CD4-positive, alpha-beta memory T cell (primary cell): ENCODE measurements at regions not wholly inside any gene's neighbourhood (a gene's known extent, or its start where the extent isn't known, plus 50 kb on each side); places are given as distances from the start of the nearest gene placed in this dataset.

Experiments
- CTCF ChIA-PET: fragments of 350-600 bp; sonication (Branson Sonifier 250); formaldehyde crosslinking; loops from one replicate; lab custom pipeline; 2021; ENCODE audit warnings: inconsistent platforms; ENCODE audit not compliant: partially characterized antibody; lab: Charles Lee
- POLR2A ChIA-PET: fragments of 350-600 bp; sonication (Branson Sonifier 250); formaldehyde crosslinking; loops from one replicate; lab custom pipeline; 2021; ENCODE audit not compliant: partially characterized antibody; lab: Charles Lee
- DNase-seq, 5 donors: peaks; one replicate each; pipeline versions ENCODE4 v3.0.0 to v3.0.0-alpha.2; 2020 to 2022; ENCODE audit warnings: mixed read lengths in 1 of 5
- H3K27ac ChIP-seq: one replicate; pipeline ENCODE4 v1.7.0; 2013; ENCODE audit warnings: low read depth, low read length
- H3K27me3 ChIP-seq: 2 replicates; pipeline ENCODE4 v1.7.0; 2013; ENCODE audit warnings: mild to moderate bottlenecking, low read length, moderate library complexity; ENCODE audit not compliant: insufficient read depth
- H3K36me3 ChIP-seq: 2 replicates; pipeline ENCODE4 v1.7.0; 2013; ENCODE audit warnings: mild to moderate bottlenecking, low read length, moderate library complexity; ENCODE audit not compliant: insufficient read depth
- H3K4me1 ChIP-seq: 2 replicates; pipeline ENCODE4 v1.7.0; 2013; ENCODE audit warnings: mild to moderate bottlenecking, low read length, moderate library complexity; ENCODE audit not compliant: insufficient read depth
- H3K4me3 ChIP-seq, 2 donors: one replicate each; pipeline ENCODE4 v1.7.0; 2013; ENCODE audit warnings: low read length in 2 of 2, mild to moderate bottlenecking in 1 of 2
- H3K9me3 ChIP-seq, 2 donors: one replicate each; pipeline ENCODE4 v1.7.0; 2013; ENCODE audit warnings: low read length in 2 of 2, control low read depth in 1 of 2; ENCODE audit not compliant: control insufficient read depth in 1 of 2
- H3K27ac Mint-ChIP-seq, 7 donors: one replicate each; pipeline ENCODE4 v1.8.0; 2020 to 2021; ENCODE audit warnings: mixed read lengths in 7 of 7, mild to moderate bottlenecking in 6 of 7, inconsistent platforms in 3 of 7, moderate library complexity in 3 of 7
- H3K27me3 Mint-ChIP-seq, 2 donors: one replicate each; pipeline ENCODE4 v1.8.0; 2020 to 2021; ENCODE audit warnings: mixed read lengths in 2 of 2
- H3K36me3 Mint-ChIP-seq, 2 donors: one replicate each; pipeline ENCODE4 v1.8.0; 2020 to 2021; ENCODE audit warnings: mixed read lengths in 2 of 2, inconsistent platforms in 1 of 2, mild to moderate bottlenecking in 1 of 2
- H3K4me1 Mint-ChIP-seq, 4 donors: one replicate each; pipeline ENCODE4 v1.8.0; 2020 to 2021; ENCODE audit warnings: mixed read lengths in 4 of 4, mild to moderate bottlenecking in 1 of 4
- H3K4me3 Mint-ChIP-seq, 8 donors: one replicate each; pipeline ENCODE4 v1.8.0; 2020 to 2021; ENCODE audit warnings: mixed read lengths in 8 of 8, mild to moderate bottlenecking in 7 of 8, moderate library complexity in 6 of 8, inconsistent platforms in 3 of 8
- H3K9me3 Mint-ChIP-seq, 8 donors: one replicate each; pipeline ENCODE4 v1.8.0; 2020 to 2021; ENCODE audit warnings: mixed read lengths in 8 of 8, mild to moderate bottlenecking in 5 of 8, inconsistent platforms in 3 of 8, moderate library complexity in 1 of 8
- intact Hi-C: fragments of 100-400 bp; cut with micrococcal nuclease; formaldehyde crosslinking; loops from one replicate; pipeline ENCODE4 v1.15.1; 2023

- Histone ChIP-seq H3K9me3 (no peaks in the 10 kb centered on the region), H3K27me3 (no peaks in the 10 kb centered on the region), H3K36me3 (no peaks in the 10 kb centered on the region), H3K27ac (no peak overlapping the region), H3K4me3 (no peak overlapping the region), H3K4me1 (no peaks in the 10 kb centered on the region)
- intact Hi-C loops: no loop called here
- CTCF ChIA-PET: no interaction called here
- Mint-ChIP-seq H3K4me1 (no peaks in the 10 kb centered on the region), H3K4me3 (no peak overlapping the region), H3K27me3 (peaks cover 0 to 9% of the 10 kb centered on the region in 2 donors), H3K27ac (no peak overlapping the region), H3K36me3 (no peaks in the 10 kb centered on the region), H3K9me3 (no peaks in the 10 kb centered on the region)
- POLR2A ChIA-PET: no interaction called here
- no peak for DNase-seq
Observed at GRCh38 chr2:238562446-238562845, 135.7 kb downstream of the ASB1 start.

- intact Hi-C loops: no loop called here
- DNase-seq: no peak
- POLR2A ChIA-PET: no interaction called here
- no peak overlapping the region for H3K27ac Mint-ChIP-seq
- H3K9me3 Mint-ChIP-seq: no peaks in the 10 kb centered on the region
- Histone ChIP-seq H3K4me1 (no peaks in the 10 kb centered on the region), H3K36me3 (no peaks in the 10 kb centered on the region), H3K4me3 (no peak overlapping the region), H3K27me3 (no peaks in the 10 kb centered on the region), H3K9me3 (no peaks in the 10 kb centered on the region), H3K27ac (no peak overlapping the region)
- peaks cover 0 to 6% of the 10 kb centered on the region in 2 donors for H3K27me3 Mint-ChIP-seq
- no peak overlapping the region for H3K4me3 Mint-ChIP-seq
- no peaks in the 10 kb centered on the region for H3K36me3 Mint-ChIP-seq
- CTCF ChIA-PET: no interaction called here
- no peaks in the 10 kb centered on the region for H3K4me1 Mint-ChIP-seq
Observed at GRCh38 chr2:238563551-238563950, 136.8 kb downstream of the ASB1 start.

GRCh38 chr2:238564286-238564920, 137.7 kb downstream of the ASB1 start:
- no peak for DNase-seq
- ChIA-PET POLR2A (no interaction called here), CTCF (no interaction called here)
- H3K4me1 ChIP-seq: no peaks in the 10 kb centered on the region
- H3K4me1 Mint-ChIP-seq: no peaks in the 10 kb centered on the region
- no peak overlapping the region for H3K4me3 Mint-ChIP-seq
- H3K4me3 ChIP-seq: no peak overlapping the region
- no peak overlapping the region for H3K27ac Mint-ChIP-seq
- intact Hi-C loops: no loop called here
- peaks cover 0 to 6% of the 10 kb centered on the region in 2 donors for H3K27me3 Mint-ChIP-seq
- no peaks in the 10 kb centered on the region for H3K27me3 ChIP-seq
- no peaks in the 10 kb centered on the region for H3K9me3 ChIP-seq
- H3K9me3 Mint-ChIP-seq: no peaks in the 10 kb centered on the region
- H3K36me3 Mint-ChIP-seq: no peaks in the 10 kb centered on the region
- no peak overlapping the region for H3K27ac ChIP-seq
- H3K36me3 ChIP-seq: no peaks in the 10 kb centered on the region

- POLR2A ChIA-PET: no interaction called here
- H3K9me3 ChIP-seq: no peaks in the 10 kb centered on the region
- Mint-ChIP-seq H3K9me3 (no peaks in the 10 kb centered on the region), H3K4me3 (no peak overlapping the region), H3K4me1 (no peaks in the 10 kb centered on the region), H3K27ac (peak overlapping the region in 1 of 7 donors; percentile 49), H3K36me3 (no peaks in the 10 kb centered on the region), H3K27me3 (peaks cover 0 to 7% of the 10 kb centered on the region in 2 donors)
- H3K36me3 ChIP-seq: no peaks in the 10 kb centered on the region
- DNase-seq: no peak
- CTCF ChIA-PET: no interaction called here
- H3K27ac ChIP-seq: no peak overlapping the region
- no peaks in the 10 kb centered on the region for H3K27me3 ChIP-seq
- H3K4me1 ChIP-seq: no peaks in the 10 kb centered on the region
- no peak overlapping the region for H3K4me3 ChIP-seq
- intact Hi-C loops: no loop called here
Observed at GRCh38 chr2:238565031-238565430, 138.3 kb downstream of the ASB1 start.

- H3K4me3 ChIP-seq: no peak overlapping the region
- DNase-seq: no peak
- H3K27me3 Mint-ChIP-seq: peaks cover 0 to 7% of the 10 kb centered on the region in 2 donors
- intact Hi-C loops: no loop called here
- H3K27ac Mint-ChIP-seq: peak overlapping the region in 1 of 7 donors; percentile 17
- ChIA-PET POLR2A (no interaction called here), CTCF (interaction anchor here (1.1 to 1.8 kb wide), 2 partner anchors 9 to 11 kb away, joined by 3 to 6 read pairs; no protein-coding TSS in a partner anchor)
- no peaks in the 10 kb centered on the region for H3K9me3 Mint-ChIP-seq
- H3K4me1 ChIP-seq: no peaks in the 10 kb centered on the region
- no peak overlapping the region for H3K27ac ChIP-seq
- no peaks in the 10 kb centered on the region for H3K36me3 ChIP-seq
- H3K4me1 Mint-ChIP-seq: no peaks in the 10 kb centered on the region
- H3K27me3 ChIP-seq: no peaks in the 10 kb centered on the region
- H3K4me3 Mint-ChIP-seq: no peak overlapping the region
- no peaks in the 10 kb centered on the region for H3K9me3 ChIP-seq
- H3K36me3 Mint-ChIP-seq: no peaks in the 10 kb centered on the region
Observed at GRCh38 chr2:238566001-238566645, 139.4 kb downstream of the ASB1 start.

GRCh38 chr2:238567067-238567855, 140.5 kb downstream of the ASB1 start:
- no peaks in the 10 kb centered on the region for H3K4me1 Mint-ChIP-seq
- POLR2A ChIA-PET: no interaction called here
- Histone ChIP-seq H3K4me1 (no peaks in the 10 kb centered on the region), H3K27ac (no peak overlapping the region), H3K4me3 (no peak overlapping the region), H3K27me3 (no peaks in the 10 kb centered on the region), H3K9me3 (no peaks in the 10 kb centered on the region), H3K36me3 (no peaks in the 10 kb centered on the region)
- DNase-seq: no peak
- no peak overlapping the region for H3K27ac Mint-ChIP-seq
- no peaks in the 10 kb centered on the region for H3K36me3 Mint-ChIP-seq
- H3K4me3 Mint-ChIP-seq: no peak overlapping the region
- H3K9me3 Mint-ChIP-seq: no peaks in the 10 kb centered on the region
- intact Hi-C loops: no loop called here
- CTCF ChIA-PET: interaction anchor here (1.8 kb wide), 1 partner anchor 8 kb away, joined by 6 read pairs; no protein-coding TSS in a partner anchor
- H3K27me3 Mint-ChIP-seq: peaks cover 0 to 3% of the 10 kb centered on the region in 2 donors

- no peaks in the 10 kb centered on the region for H3K4me1 Mint-ChIP-seq
- no peak overlapping the region for H3K27ac Mint-ChIP-seq
- Histone ChIP-seq H3K36me3 (no peaks in the 10 kb centered on the region), H3K4me1 (no peaks in the 10 kb centered on the region), H3K27me3 (no peaks in the 10 kb centered on the region), H3K9me3 (no peaks in the 10 kb centered on the region), H3K27ac (no peak overlapping the region), H3K4me3 (no peak overlapping the region)
- peaks cover 0 to 3% of the 10 kb centered on the region in 2 donors for H3K27me3 Mint-ChIP-seq
- no peak for DNase-seq
- H3K9me3 Mint-ChIP-seq: no peaks in the 10 kb centered on the region
- H3K36me3 Mint-ChIP-seq: no peaks in the 10 kb centered on the region
- intact Hi-C loops: no loop called here
- H3K4me3 Mint-ChIP-seq: no peak overlapping the region
- ChIA-PET POLR2A (no interaction called here), CTCF (no interaction called here)
Observed at GRCh38 chr2:238567996-238568395, 141.3 kb downstream of the ASB1 start.
